GM18499 (cell line): ENCODE measurements at regions not wholly inside any gene's neighbourhood (a gene's known extent, or its start where the extent isn't known, plus 50 kb on each side); places are given as distances from the start of the nearest gene placed in this dataset.

ENCODE experiments used
- ATAC-seq: cut with Tn5 transposase; IDR thresholded peaks from one replicate; pipeline ENCODE4 v1.9.1; 2021; ENCODE audit warnings: moderate number of reproducible peaks; ENCODE audit not compliant: insufficient read depth, unreplicated experiment

DNA sequence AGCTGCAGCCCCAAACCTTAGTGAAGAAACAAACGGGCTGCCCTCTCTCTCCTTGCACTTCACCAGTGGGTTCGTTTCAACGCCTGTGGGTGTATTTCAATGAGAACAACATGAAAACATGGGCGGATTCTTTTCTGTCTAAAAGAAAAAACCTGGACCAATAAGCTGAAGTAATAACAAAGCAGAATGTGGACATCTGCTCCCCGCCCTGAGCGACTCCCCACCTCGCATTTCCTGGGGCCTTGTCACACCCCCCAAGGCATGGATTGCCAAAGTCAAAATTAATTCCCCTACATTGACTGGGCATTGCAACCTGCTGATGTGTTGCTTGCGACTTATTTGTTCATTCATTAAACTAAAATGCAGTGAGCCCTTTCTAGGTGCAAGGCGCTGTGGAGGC, 142.9 kb downstream of the BCOR start:
- no peak for ATAC-seq

DNA sequence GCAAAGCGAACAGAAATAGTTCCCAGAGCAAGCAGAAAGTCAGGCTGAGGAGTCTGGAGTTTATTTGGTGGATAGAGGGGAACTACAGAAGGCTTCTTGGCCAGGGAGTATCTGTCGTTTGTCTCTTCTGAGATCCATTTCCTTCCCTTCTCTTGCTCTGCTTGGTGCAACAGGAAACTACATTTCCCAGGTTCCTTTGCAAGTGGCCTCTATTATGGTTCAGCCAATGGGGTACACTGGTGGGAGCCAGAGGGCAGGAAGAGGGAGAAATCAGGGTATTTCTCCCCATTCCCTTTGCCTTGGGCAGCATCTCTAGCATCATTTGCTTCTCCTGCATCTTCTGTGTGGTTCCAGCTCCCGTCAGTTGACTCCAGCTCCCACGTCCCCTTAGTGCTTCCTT, 142.1 kb downstream of the BCOR start:
- no peak for ATAC-seq

DNA sequence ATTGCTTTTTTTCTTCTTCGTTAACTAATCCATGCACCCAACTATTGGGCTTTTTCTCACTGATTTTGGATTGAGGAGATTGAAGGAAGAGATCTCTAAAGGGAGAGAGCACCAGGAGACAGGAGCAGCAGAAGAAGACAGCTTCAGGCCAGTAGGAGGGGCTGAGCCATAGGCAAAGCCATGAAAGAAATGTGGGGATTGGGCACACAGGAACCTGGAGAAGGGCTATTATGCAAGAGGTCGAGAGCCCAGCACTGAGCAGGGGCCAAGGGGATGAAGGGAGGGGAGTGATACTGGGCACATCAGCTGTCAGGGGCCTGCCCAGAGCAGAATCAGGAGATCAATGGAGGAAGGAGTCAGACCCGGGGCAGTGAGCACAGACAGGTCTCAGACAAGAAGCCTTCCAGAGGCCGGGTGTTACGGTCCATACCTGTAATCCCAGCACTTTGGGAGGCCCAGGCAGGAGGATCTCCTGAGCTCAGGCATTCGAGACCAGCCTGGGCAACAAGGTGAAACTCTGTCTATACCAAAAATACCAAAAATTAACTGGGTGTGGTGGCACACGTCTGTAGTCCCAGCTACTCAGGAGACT, 140.9 kb downstream of the BCOR start:
- no peak for ATAC-seq

DNA sequence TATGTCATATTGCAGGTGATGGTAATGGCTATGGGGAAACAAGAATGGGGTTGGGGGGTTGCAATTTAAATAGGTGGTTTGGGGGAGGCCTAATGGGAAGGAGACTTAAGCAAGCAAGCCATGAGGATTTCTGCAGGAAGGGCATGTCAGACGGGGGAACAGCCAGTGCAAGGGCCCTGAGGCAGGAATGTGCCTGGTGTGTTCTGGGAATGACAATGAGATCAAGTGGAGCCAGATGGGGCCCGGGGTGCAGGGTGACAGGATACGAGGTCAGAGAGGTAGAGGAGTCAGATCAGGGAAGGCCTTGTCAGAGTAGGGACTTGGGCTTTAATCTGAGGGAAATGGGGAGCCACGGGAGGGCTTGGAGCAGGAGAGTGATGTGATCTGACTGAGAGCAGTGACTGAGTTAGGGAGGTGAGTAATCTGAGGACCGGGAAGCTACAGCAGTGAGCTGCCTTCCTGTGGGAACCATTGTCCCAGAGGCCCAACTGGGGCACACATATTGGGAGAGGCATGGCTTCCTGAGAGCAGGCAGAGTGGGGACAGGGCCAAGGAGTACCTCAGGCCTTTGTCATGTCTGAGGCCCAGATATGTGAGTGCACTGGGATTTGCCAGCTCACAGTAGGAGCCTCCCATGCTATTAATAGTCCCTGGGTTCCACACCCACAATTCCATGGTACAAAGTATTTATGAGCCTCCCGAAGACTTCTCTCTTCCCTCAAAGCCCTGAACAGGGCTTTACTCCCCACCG, 139.8 kb downstream of the BCOR start:
- no peak for ATAC-seq

DNA sequence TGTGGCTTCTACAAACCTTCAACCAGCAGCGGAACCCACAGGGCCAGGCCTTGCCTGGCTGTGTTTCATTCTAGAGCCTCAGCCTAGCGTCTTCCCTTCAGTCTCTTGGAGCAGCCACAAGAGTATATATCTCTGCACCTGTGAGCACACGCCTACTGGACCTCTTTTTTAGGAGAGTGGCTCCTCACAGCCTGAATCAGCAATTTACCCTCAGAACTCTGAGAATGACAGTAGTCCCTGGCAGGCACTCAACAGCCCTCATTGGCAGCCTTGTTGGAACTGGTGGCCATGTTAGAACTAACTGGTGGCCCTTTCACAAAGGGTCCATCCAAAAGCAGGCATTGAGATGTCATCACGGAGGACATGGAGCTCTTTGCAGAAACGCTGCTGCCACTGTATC, 138.9 kb downstream of the BCOR start:
- ATAC-seq = no peak

DNA sequence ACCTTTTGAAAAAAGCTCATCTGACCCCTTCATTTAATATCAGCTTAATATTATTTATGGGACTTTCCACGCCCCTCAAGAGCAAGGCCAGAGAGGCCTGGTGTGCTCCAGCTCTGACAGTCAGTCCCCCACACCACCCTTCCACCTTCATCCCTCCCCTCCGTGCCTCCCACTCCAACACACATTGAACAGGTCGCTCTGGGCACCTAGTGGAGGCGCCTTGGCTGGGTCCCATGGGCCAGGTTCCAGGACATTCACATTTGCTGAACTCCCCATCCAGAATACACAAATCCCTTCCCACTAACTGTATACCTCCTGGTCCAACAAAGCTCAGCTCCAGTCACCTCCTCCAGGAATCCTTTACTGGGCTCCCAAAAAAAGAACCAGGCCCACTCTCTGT, 137.5 kb downstream of the BCOR start:
- ATAC-seq = no peak

DNA sequence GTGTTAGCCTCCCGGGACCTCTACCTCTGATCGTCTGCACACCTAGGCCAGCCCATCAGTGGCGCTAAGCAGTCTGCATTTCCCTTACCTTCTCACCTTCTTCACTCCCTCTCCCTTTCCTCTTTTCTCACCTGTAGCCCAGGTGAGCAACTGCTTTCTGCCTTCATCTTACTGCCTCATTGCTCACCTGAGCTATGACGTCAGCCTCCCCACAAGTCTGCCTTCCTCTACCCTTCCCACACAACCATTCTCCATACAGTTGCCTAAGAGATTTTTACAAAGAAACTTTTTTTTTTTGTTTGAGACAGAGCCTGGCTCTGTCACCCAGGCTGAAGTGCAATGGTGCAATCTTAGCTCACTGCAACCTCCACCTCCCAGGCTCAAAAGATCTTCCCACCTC, 136.3 kb downstream of the BCOR start:
- no peak for ATAC-seq

DNA sequence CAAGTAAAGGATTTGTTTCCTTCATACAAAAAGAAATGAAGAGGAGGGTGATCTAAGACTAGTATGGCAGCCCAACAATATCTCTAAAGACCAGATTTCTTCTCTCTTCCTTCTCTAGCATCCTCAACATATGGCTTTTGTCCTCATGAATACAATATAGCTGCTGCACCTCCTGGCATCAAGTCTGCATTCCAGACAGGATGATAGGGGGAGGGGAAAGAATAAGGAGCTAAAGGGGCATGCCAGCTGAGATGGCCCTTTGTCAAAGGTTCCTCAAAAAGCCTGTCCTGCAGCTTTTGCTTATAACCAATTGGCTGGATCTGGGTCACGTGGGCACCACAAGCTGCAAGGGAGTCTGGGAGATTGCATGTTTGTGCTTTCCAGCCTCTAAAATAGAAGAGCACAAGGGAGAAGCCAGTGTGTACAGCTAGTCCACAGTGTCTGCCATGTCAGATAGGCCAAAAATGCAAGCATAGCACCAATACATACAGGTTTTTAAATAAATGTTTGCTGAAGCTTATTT, 132.6 kb downstream of the BCOR start:
- no peak for ATAC-seq

DNA sequence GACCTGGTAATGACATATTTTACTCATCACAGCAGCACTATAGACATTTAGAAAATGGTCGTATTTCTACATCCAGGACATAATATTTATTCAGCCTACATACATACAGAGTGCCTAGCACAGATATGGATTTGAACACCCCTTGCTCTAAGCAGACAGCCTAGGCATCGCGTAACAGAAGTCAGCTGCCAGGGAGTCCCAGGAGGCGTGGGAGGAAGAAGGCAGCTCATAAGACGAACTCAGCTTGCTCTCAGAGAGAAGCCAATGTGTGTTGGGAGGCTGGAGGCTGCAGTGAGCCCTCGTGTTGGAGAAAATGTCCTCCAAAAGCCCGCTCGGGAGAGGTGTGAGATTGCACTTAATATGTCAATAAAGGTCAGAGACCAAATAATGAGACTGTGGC, 131.6 kb downstream of the BCOR start:
- no peak for ATAC-seq

DNA sequence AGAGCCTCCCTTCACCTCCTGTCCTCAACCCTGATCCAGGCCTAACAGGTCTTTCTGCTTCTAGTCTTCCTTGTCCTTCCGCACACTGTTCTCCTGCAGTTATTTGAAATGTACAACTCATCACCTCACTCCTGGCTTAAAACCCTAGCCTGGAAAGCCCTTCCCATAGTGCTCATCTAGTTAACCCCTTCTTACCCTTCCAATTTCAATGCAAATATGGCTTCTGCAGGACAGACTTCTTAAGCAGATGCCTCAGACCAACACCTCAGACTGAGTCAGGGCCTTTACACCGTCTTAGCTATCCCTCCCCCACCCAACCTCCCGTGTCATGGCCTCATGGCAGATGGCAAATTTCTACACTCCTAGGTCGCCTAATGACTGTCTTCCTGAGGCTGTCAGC, 130.4 kb downstream of the BCOR start:
- ATAC-seq = no peak

DNA sequence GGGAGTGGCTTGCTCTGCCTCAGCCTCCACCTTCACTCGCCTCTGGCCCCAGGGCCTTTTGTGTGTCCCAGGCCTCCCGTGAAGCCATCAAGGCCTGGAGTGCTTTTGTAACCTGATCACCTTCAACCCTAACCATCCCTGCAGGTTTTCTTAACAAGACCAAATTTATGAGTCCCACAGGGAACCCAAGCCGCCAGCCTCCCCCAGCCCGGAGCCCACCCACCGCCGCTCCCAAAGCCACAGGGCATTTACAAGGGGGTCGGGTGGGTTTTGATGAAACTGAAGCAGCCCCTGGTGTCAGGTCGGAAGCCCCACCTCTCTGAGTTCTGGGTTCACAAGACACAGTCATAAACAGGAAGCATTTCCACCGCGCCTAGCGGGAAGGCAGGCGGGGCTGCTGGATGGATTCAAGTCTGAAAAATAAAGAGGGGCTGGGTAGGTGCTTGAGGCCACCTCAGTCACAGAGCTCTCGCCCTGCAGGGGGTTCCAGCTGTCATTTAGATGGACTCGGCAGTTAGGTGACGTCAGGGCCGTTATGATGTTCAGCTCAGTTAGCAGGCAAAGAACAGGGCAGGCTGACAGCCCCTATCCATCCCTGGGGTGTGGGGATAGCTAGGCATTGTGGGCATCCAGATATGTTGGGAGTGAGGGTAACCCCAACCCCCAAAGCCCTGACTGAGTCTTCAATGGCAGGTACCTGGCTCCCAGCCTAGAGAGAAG, 128.5 kb downstream of the BCOR start:
- ATAC-seq = no peak

DNA sequence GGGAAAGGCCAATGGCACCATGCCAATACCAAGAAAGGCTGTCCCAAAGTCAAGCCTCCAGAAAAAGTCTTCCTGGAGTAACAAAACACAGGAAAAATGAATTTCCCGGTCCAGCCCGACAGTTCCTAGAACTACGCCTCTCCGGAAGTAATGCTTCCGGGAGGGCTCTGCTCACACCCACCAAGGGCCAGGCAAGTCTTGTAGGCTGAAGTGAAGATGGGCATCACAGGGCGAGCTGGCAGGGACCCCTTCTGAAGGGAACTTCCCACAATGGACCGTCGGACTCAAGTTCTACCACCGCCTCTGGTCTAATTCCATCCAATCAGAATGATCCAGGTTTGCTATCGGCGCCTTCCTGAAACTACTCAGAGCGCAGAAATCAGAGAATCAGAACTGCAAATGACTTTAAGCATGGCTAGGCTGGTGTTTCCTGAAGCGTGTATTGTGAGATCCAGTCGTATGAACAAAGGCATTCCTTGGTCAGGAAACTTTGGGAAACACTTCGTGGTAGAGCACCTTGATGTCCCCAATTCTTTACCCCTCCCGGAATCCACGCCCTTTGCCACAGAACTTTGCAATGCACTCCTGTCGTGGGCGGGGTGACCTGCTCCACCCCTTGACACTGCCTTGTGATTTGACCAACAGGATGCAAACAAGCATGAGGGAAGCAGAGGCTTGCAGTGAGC, 127.8 kb downstream of the BCOR start:
- ATAC-seq = no peak

DNA sequence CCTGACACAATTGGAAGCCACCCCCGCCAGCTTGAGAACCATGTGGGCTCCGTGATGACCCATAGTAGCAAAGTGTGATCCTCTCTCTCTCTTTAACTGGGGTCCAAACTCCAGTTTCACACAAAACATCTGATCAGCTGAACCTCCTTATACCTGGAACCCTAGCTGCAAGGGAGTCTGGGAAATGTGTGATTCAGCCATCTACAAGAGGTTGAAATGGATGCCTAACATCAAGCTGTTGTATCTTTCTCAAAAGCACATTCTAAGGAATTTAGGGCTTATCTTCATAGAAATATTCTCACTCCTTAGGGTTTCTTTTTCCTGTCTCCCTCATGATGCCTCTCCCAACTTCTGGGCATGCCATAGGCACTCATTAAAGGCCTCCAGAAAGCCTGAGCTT, 126.0 kb downstream of the BCOR start:
- ATAC-seq = no peak

DNA sequence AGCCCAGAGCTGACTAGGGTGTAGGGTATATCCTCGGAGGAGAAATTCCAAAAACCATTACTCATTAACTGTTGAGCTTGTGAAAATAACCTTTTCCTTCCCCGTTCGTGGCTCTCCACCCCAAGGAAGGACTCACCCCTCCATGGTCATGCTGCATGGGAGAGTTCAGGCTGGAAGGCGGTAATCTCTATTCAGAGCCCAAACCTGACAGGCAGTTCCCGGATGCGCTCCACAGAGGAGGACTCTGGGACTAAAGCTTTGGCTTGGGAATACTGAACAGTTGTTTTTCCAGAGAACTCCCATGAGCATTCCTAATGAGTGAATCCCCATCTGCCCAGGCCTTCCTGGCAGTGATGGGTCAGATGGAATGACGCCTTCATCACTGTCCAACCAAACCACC, 125.4 kb downstream of the BCOR start:
- ATAC-seq = no peak

DNA sequence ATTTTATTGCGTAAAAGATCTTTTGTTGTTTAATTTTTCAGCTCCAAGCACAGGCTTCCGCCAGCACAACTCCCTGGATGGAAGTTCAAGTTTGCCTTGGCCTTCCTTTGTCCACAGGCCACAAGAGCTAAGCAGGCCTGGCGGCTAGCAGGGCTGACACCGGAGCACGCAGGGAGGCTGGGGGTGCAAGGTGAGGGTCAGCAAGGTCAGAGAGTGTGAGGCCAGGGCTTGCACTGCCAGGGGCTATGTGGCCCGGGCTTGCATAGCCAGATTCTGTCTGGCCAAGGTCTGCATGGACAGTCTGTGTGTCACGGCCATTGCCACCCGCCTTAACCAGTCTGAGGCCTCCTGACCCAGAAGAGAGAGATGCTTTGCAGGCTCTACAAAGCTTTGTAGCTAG, 123.9 kb downstream of the BCOR start:
- ATAC-seq = no peak

DNA sequence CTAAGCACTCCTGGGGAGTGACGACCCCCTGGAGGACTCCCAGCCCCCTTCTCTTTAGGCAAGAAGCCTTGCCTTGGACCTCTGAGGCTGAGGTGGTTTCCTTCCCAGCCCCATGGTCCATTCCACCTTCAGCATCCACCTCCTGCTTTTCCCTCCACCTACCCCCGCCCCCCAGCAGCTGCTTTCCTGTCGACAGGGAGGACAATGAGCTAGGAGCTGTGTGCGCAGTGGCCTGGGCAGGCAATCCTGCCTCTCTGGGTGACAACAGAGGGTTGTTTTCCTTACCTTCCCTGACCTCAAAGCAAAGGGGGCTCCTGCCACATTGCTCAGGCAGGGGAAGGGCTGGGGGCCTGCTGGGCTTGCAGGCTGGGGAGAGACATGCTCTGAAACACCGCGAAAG, 123.5 kb downstream of the BCOR start:
- no peak for ATAC-seq

DNA sequence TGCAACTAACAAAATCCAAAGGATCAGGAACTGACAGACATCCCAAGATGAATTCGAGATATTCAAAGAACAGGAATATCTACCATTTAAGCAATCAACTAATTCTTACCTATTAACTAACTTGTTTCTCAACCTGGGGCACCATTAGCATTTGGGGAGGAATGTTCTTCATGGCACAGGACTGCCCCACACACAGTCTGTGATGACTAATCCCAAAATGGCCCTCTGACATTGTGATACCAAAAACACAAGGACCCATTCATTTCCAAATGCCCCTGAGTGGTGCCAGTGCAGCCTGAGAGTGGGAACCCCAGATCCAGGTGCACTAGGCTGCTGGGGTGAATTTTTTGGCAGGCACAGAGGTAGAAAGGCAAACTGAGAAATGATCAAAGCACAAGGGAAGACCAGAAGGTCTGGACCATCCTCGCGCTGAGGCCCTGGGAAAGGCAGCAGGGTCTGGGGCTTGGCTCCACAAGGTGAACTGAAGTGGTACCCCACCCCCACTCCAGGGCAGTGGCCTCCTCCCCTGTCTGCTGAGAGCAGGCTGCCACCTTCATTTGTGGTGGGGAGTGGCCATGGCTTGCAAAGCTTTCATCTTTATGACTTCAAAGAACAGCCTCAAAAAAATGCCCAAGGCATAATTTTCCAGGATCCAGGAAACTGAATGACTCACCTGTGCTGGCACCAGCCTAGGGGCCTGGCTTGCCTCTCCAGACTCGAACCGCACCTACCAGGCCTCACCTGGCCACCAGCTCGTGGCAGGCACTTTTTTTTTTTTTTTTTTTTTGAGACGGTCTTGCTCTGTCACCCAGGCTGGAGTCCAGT, 122.4 kb downstream of the BCOR start:
- ATAC-seq = no peak

DNA sequence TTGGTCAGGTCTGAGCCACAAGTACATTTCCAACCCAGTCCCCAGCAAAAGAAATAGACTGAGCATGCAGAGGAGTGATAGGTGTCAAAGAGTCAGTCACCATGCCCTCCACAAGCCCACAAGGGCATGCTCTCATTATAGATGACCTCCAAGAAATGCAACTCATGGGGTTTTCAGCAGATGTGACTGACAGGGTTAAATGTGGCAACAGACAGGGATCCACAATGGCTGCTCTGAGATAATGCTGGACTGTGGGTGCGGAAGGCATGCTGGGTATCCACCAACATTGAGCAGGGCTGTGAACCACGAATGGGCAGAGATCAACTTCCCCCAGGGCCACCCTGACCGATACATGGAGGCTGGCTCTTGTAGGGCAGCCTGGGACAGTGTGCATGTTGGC, 115.8 kb downstream of the BCOR start:
- no peak for ATAC-seq

DNA sequence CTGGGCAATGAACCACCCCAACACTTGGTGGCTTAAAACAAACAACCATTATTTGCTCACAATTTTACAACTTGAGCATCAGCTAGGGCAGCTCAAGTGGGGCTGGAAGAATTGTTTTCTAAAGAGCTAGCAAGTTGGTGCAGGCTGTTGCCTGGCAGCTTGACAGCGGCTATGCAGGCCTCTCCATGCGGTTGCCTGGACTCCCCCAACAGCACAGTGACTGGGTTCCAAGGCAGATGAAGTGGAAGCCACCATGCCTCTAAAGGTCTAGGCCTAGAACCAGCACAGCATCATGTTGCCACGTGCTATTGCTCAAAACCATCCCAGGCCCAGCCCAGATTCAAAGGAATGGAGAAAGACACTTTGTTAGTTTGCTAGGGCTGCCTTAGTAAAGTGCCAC, 114.8 kb downstream of the BCOR start:
- ATAC-seq = no peak

DNA sequence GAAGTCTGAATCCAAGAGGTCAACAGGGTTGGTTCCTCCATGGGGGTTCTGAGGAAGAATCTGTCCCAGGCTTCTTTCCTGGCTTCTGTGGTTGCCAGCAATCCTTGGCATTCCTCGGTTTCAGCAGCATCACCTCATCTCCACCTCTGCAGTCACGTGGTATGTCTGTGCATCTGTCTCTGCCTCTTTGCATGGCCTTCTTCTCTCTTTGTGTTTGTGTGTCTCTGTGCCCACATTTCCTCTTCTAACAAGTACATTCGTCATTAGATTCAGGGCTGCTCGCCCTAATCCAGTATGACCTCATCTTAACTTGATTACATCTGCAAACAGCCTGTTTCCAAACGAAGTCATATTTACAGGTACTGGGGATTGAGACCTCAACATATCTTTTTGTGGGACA, 114.0 kb downstream of the BCOR start:
- no peak for ATAC-seq
